Ovary (tissue), 7 donors: ENCODE measurements at regions not wholly inside any gene's neighbourhood (a gene's known extent, or its start where the extent isn't known, plus 50 kb on each side); places are given as distances from the start of the nearest gene placed in this dataset. TPM values are rescaled to one million over a fixed set of nuclear protein-coding genes. Genes with fewer than 3 reads are reported as not detected.

Experiments used
- DNase-seq, 5 donors: peaks; one replicate each; pipeline ENCODE4 v3.0.0-alpha.2; 2019 to 2020
- H3K27ac ChIP-seq, 2 donors: fragments of 200-600 bp; one replicate each; pipeline versions ENCODE4 v1.5.1 to v1.8.0; 2019 to 2022
- H3K27me3 ChIP-seq: fragments of 200-600 bp; one replicate; pipeline ENCODE4 v1.8.0; 2022
- H3K36me3 ChIP-seq: fragments of 200-600 bp; sonication (generic); one replicate; pipeline ENCODE4 v1.5.1; 2019
- H3K4me1 ChIP-seq: one replicate; pipeline ENCODE4 v1.8.1; 2013; ENCODE audit warnings: mild to moderate bottlenecking, moderate library complexity; ENCODE audit not compliant: insufficient read depth
- H3K4me3 ChIP-seq: fragments of 200-600 bp; sonication (generic); one replicate; pipeline ENCODE4 v1.5.1; 2017
- H3K9me3 ChIP-seq, 2 donors: fragments of 200-600 bp in 1 of 2; sonication (generic) in 1 of 2; one replicate each; pipeline versions ENCODE4 v1.5.1 to v1.8.1; 2013 to 2019; ENCODE audit warnings: mild to moderate bottlenecking in 1 of 2, moderate library complexity in 1 of 2
- CTCF ChIP-seq, 3 donors: fragments of 450-650 bp in 2 of 3; fragments of 200-600 bp in 1 of 3; IDR thresholded peaks; one replicate each; pipeline versions ENCODE4 v1.5.1 to v1.8.0; 2016 to 2022; ENCODE audit warnings: antibody characterized with exemption in 3 of 3, mild to moderate bottlenecking in 1 of 3
- EP300 ChIP-seq: sonication (generic); formaldehyde crosslinking; IDR thresholded peaks from one replicate; pipeline ENCODE4 v1.6.1; 2017; ENCODE audit warnings: antibody characterized with exemption
- POLR2A ChIP-seq: fragments of 450-650 bp; IDR thresholded peaks from one replicate; pipeline ENCODE4 v1.6.1; 2017; ENCODE audit warnings: antibody characterized with exemption, mild to moderate bottlenecking, moderate library complexity
- WGBS, 3 donors: extraction: QIAGEN DNeasy Blood & Tissue Kit in 1 of 3; methylation state at CpG; one replicate each; pipeline versions ENCODE4 v1.1.5 to v1.1.7; 2013 to 2017; 5-methylcytosine and 5-hydroxymethylcytosine counted together
- intact Hi-C, 4 donors: fragments of 100-400 bp; cut with DNase I; formaldehyde crosslinking; loops; one replicate each; pipeline versions ENCODE4 v1.11.0 to v1.15.1; 2022 to 2023
- small RNA-seq: library from RNA; depleted of rRNA; stranded (forward); fragments of <200 nt; gene quantifications from one replicate; pipeline ENCODE3, GENCODE V24; 2016
- donor health status: DM: no; HTN: no; CAD: no; lungs with moderate emphysema.
- donor health status: DM: no; HTN: no; CAD: no.
- donor health status: Bipolar disorder and iron deficiency.
- donor health status: DM: no; HTN: no; CAD: no.
- donor health status: DM: yes; HTN: yes; CAD: no.

- H3K4me3 ChIP-seq: no peak overlapping the region
- no peak for TF ChIP-seq POLR2A
- no peak for TF ChIP-seq EP300
- no peak for TF ChIP-seq CTCF (IDR thresholded peaks at IDR 0.05)
- DNase-seq: no peak
- no peaks in the 10 kb centered on the region for H3K4me1 ChIP-seq
- H3K27me3 ChIP-seq: no peaks in the 10 kb centered on the region
- intact Hi-C loops: no loop called here
- no peaks in the 10 kb centered on the region for H3K9me3 ChIP-seq
- H3K36me3 ChIP-seq: no peaks in the 10 kb centered on the region
- H3K27ac ChIP-seq: no peak overlapping the region
- WGBS, 3 donors: 86 to 93% (median 90%) methylated on average over 2 of the region's 2 CpGs
These were observed 120.0 kb upstream of the B3GALT2 start for GRCh38 chr1:193306430-193306829.

Small RNA genes in the stretch of these regions (small RNA-seq; reads per million reads assigned to genes)
- gene RNU6-983P: not detected
